K562 (cell line): ENCODE measurements at regions not wholly inside any gene's neighbourhood (a gene's known extent, or its start where the extent isn't known, plus 50 kb on each side); places are given as distances from the start of the nearest gene placed in this dataset.

ENCODE experiments used
- ATAC-seq: fragments of 200-7000 bp; cut with Tn5 transposase; 3 replicates; pipeline ENCODE4 v1.9.1; 2020; ENCODE audit warnings: moderate library complexity
- BruUV-seq: library from RNA; stranded (reverse); fragments of 400-500 nt; replicated peaks from 2 replicates; lab custom pipeline; 2021; lab: Mats Ljungman, UMichigan
- CTCF ChIA-PET: fragments of 300-600 bp; formaldehyde crosslinking; extraction: SDS; loops from one replicate; lab custom pipeline; 2021; ENCODE audit warnings: low intra/inter-chr PET ratio; lab: Yijun Ruan, JAX
- POLR2A ChIA-PET: fragments of 300-600, 350-650 bp; sonication (Branson Sonifier 250); formaldehyde crosslinking; extraction: SDS; loops from one replicate; lab custom pipeline; 2021; ENCODE audit warnings: antibody characterized with exemption, inconsistent platforms; lab: Yijun Ruan, JAX
- DNase-seq, 4 experiments: peaks; one replicate each; pipeline versions ENCODE4 v3.0.0 to v3.0.0-alpha.2; 2011 to 2018; ENCODE audit warnings: low spot score in 3 of 4, mixed read lengths in 3 of 4; ENCODE audit errors: extremely low read depth in 1 of 4
- FAIRE-seq: peaks from 2 replicates; lab custom pipeline; 2011; peaks lifted over from hg19 to GRCh38; lab: Jason Lieb, UNC
- H2AFZ ChIP-seq: 2 replicates; pipeline ENCODE4 v1.6.0; 2011; ENCODE audit warnings: low read depth, low read length, control low read depth, inconsistent platforms
- H3K27ac ChIP-seq: fragments of 200-600 bp; 3 replicates; pipeline ENCODE4 v1.8.0; 2011; ENCODE audit warnings: low read depth, mild to moderate bottlenecking, control low read depth, inconsistent platforms, low read length, moderate library complexity, mixed read lengths; ENCODE audit errors: extremely low read depth
- H3K27me3 ChIP-seq, 2 experiments: fragments of 300-600 bp in 1 of 2; 2 replicates in 1 of 2; 3 replicates in 1 of 2; pipeline versions ENCODE4 v1.6.0 to v1.8.0; 2011; ENCODE audit warnings: inconsistent platforms in 2 of 2, low read length in 2 of 2, mild to moderate bottlenecking in 1 of 2, mixed read lengths in 1 of 2, moderate library complexity in 1 of 2; ENCODE audit not compliant: control insufficient read depth in 2 of 2, insufficient read depth in 2 of 2
- H3K36me3 ChIP-seq: fragments of 300-600 bp; 3 replicates; pipeline ENCODE4 v1.8.0; 2011; ENCODE audit warnings: mild to moderate bottlenecking, low read length, inconsistent platforms; ENCODE audit not compliant: control insufficient read depth, insufficient read depth
- H3K4me1 ChIP-seq, 2 experiments: fragments of 200-600 bp in 1 of 2; replicated peaks in 1 of 2; 2 replicates in 1 of 2; 3 replicates in 1 of 2; pipeline versions ENCODE4 v1.5.1 to v1.8.0; 2011; ENCODE audit warnings: inconsistent platforms in 2 of 2, low read length in 2 of 2, mild to moderate bottlenecking in 1 of 2, mixed read lengths in 1 of 2, moderate library complexity in 1 of 2; ENCODE audit not compliant: control insufficient read depth in 2 of 2, insufficient read depth in 2 of 2
- H3K4me2 ChIP-seq: 2 replicates; pipeline ENCODE4 v1.6.1; 2011; ENCODE audit warnings: low read length, control low read depth, inconsistent platforms, mixed read lengths; ENCODE audit not compliant: insufficient read depth
- H3K4me3 ChIP-seq: fragments of 200-600 bp; sonication (generic), shearing (Covaris generic); 2 replicates; pipeline ENCODE4 v1.5.1; 2016; ENCODE audit warnings: control low read depth, inconsistent platforms
- H3K79me2 ChIP-seq: fragments of 200-600 bp; 3 replicates; pipeline ENCODE4 v1.8.0; 2011; ENCODE audit warnings: low read length, inconsistent platforms; ENCODE audit not compliant: control insufficient read depth, insufficient read depth
- H3K9ac ChIP-seq, 2 experiments: 2 replicates each; pipeline versions ENCODE4 v1.6.0 to v1.6.1; 2011; ENCODE audit warnings: low read depth in 2 of 2, low read length in 2 of 2, control low read depth in 1 of 2, inconsistent platforms in 1 of 2, mild to moderate bottlenecking in 1 of 2, mixed read lengths in 1 of 2; ENCODE audit not compliant: insufficient read depth in 1 of 2
- H3K9me1 ChIP-seq: one replicate; pipeline ENCODE4 v1.6.0; 2011; ENCODE audit warnings: inconsistent platforms, mild to moderate bottlenecking, low read length, moderate library complexity; ENCODE audit not compliant: control insufficient read depth, insufficient read depth
- H3K9me3 ChIP-seq: replicated peaks from 2 replicates; pipeline ENCODE4 v1.5.1; 2011; ENCODE audit warnings: low read depth, low read length, inconsistent platforms; ENCODE audit not compliant: control insufficient read depth, insufficient read depth
- H4K20me1 ChIP-seq: replicated peaks from 2 replicates; pipeline ENCODE4 v1.6.1; 2011; ENCODE audit warnings: low read length, inconsistent platforms, mixed read lengths; ENCODE audit not compliant: control insufficient read depth, insufficient read depth
- CTCFL ChIP-seq: IDR thresholded peaks from 2 replicates; pipeline ENCODE4 v1.6.1; 2011; ENCODE audit warnings: borderline replicate concordance, low read depth, mild to moderate bottlenecking, moderate library complexity, low read length; ENCODE audit not compliant: insufficient read depth, poor library complexity, severe bottlenecking
- IRF1 ChIP-seq: sonication (generic); formaldehyde crosslinking; IDR thresholded peaks from 2 replicates; pipeline ENCODE4 v1.8.0; 2022; ENCODE audit warnings: missing genetic modification reagents, mild to moderate bottlenecking, borderline replicate concordance
- ZSCAN29 ChIP-seq: fragments of 450-650 bp; IDR thresholded peaks from 2 replicates; pipeline ENCODE4 v1.6.1; 2017
- WGBS: fragments of 100-300 bp; shearing (Covaris generic); methylation state at CpG from one replicate; pipeline ENCODE4 v1.1.6; 2016; ENCODE audit warnings: low coverage, mixed read lengths; ENCODE audit not compliant: insufficient coverage; ENCODE audit errors: missing lambda C conversion rate; 5-methylcytosine and 5-hydroxymethylcytosine counted together
- in situ Hi-C: fragments of 300-500 bp; cut with MboI; formaldehyde crosslinking; loops from 4 replicates; pipeline ENCODE4 v1.15.0; 2018; ENCODE audit warnings: inconsistent platforms, mixed read lengths
- intact Hi-C: fragments of 100-400 bp; cut with micrococcal nuclease; formaldehyde crosslinking; loops from 2 replicates; pipeline ENCODE4 v1.14.2; 2022

GRCh38 chr21:17159697-17160096 lies 353.1 kb upstream of the CXADR start (continued):
- TF ChIP-seq ZSCAN29 (no peak), IRF1 (CRISPR knock-in tag) (no peak)

- H3K4me1 ChIP-seq: no peaks in the 10 kb centered on the region
- CTCF ChIA-PET: no interaction called here
- BruUV-seq: no TSS peak
- POLR2A ChIA-PET: interaction anchor here (0.6 kb wide), 1 partner anchor 394 kb away, joined by 3 read pairs; no protein-coding TSS in a partner anchor
- ATAC-seq (no peak), DNase-seq (no peak), FAIRE-seq (no peak)
- 0% methylated on average over 2 of the region's 3 CpGs for WGBS
- no peaks in the 10 kb centered on the region for H3K79me2 ChIP-seq
- no peaks in the 10 kb centered on the region for H3K27me3 ChIP-seq
- intact Hi-C loops (no loop called here), in situ Hi-C loops (no loop called here)
- H3K36me3 ChIP-seq: no peaks in the 10 kb centered on the region
- no peak overlapping the region for H2AFZ ChIP-seq
- no peak overlapping the region for H3K27ac ChIP-seq
- no peak overlapping the region for H3K4me3 ChIP-seq
- no peaks in the 10 kb centered on the region for H3K9me1 ChIP-seq
- TF ChIP-seq CTCFL: no peak
- no peak overlapping the region for H3K4me2 ChIP-seq
- no peaks in the 10 kb centered on the region for H4K20me1 ChIP-seq
- no peak overlapping the region for H3K9ac ChIP-seq
- no peaks in the 10 kb centered on the region; the same call in 1 of the 2 replicates for H3K9me3 ChIP-seq
Observed at GRCh38 chr21:17185674-17186073, 327.2 kb upstream of the CXADR start.
